ENCODE measurements at regions not wholly inside any gene's neighbourhood (a gene's known extent, or its start where the extent isn't known, plus 50 kb on each side); places are given as distances from the start of the nearest gene placed in this dataset.
A peak's percentile ranks its signal among the peaks of the same experiment; 100 is the strongest.

- DNase-seq (ENCODE audit: low read depth), result no peak
- H3K4me3 ChIP-seq (ENCODE audit: low read depth, low read length), result no peak overlapping the region
- TF ChIP-seq CTCF (IDR thresholded peaks at IDR 0.05; ENCODE audit: insufficient read depth, low read depth, low read length), result no peak
Measured at GRCh38 chr12:98369581-98369980, 145.8 kb upstream of the TMPO start.

GRCh38 chr12:98370976-98371375 is 144.4 kb upstream of the TMPO start:
- H3K4me3 ChIP-seq (ENCODE audit: low read depth, low read length), result no peak overlapping the region
- DNase-seq (ENCODE audit: low read depth), result no peak
- no peak for TF ChIP-seq CTCF (IDR thresholded peaks at IDR 0.05; ENCODE audit: insufficient read depth, low read depth, low read length)

- no peak overlapping the region for H3K4me3 ChIP-seq (ENCODE audit: low read depth, low read length)
- no peak for DNase-seq (ENCODE audit: low read depth)
- TF ChIP-seq CTCF (IDR thresholded peaks at IDR 0.05; ENCODE audit: insufficient read depth, low read depth, low read length), result no peak
Measured at GRCh38 chr12:98371419-98371818, 144.0 kb upstream of the TMPO start.

- no peak for TF ChIP-seq CTCF (IDR thresholded peaks at IDR 0.05; ENCODE audit: insufficient read depth, low read depth, low read length)
- no peak overlapping the region for H3K4me3 ChIP-seq (ENCODE audit: low read depth, low read length)
- no peak for DNase-seq (ENCODE audit: low read depth)
Measured at GRCh38 chr12:98372340-98373024, 142.9 kb upstream of the TMPO start.

- DNase-seq (ENCODE audit: low read depth), result peak; percentile 50
- peak; percentile 61 for TF ChIP-seq CTCF (IDR thresholded peaks at IDR 0.05; ENCODE audit: insufficient read depth, low read depth, low read length)
- no peak overlapping the region for H3K4me3 ChIP-seq (ENCODE audit: low read depth, low read length)
Measured at GRCh38 chr12:98373025-98373554, 142.3 kb upstream of the TMPO start.

GRCh38 chr12:98374007-98374406 is 141.4 kb upstream of the TMPO start:
- peak; percentile 33 for TF ChIP-seq CTCF (IDR thresholded peaks at IDR 0.05; ENCODE audit: insufficient read depth, low read depth, low read length)
- no peak overlapping the region for H3K4me3 ChIP-seq (ENCODE audit: low read depth, low read length)
- no peak for DNase-seq (ENCODE audit: low read depth)

- no peak for DNase-seq (ENCODE audit: low read depth)
- no peak for TF ChIP-seq CTCF (IDR thresholded peaks at IDR 0.05; ENCODE audit: insufficient read depth, low read depth, low read length)
- no peak overlapping the region for H3K4me3 ChIP-seq (ENCODE audit: low read depth, low read length)
Measured at GRCh38 chr12:98379106-98379505, 136.3 kb upstream of the TMPO start.

All from fibroblast of villous mesenchyme (primary cell).